ENCODE measurements at regions not wholly inside any gene's neighbourhood (a gene's known extent, or its start where the extent isn't known, plus 50 kb on each side); places are given as distances from the start of the nearest gene placed in this dataset.

DNA sequence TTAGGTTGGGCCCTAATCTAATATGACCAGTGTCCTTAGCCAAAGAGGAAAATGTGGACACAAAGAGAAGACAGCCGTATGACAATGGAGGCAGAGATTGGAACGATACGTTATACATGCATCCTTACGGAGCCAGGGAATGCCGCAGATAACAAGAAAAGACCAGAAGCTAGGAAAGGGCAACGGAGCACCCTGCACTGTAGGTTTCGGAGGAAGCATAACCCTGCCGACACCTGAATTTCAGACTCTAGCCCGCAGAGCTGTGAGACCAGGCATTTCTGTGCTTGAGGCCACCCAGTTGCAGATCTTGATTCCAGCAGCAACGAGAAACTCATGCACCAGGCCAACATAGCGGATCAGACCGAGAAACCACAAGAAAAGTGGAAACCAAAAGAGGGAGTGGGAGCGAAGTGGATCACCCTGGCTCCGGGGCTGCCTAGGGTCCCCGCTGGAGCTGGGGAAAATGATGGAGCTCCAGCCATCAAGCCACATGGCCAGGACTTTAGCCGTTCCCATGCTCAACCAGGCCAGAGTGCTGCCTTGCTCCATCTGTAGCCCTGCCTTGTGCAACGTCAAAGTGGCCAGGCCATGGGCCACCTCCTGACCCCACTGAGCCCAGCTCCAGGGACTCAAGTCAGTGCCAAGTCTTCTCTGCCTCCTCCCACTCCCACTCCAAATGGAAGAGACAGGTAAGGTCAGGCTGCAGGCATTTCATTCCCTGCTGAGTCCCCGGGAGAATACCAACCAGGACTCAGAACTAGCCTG is 51.7 kb upstream of the RPL38 start:
- TF ChIP-seq MYC (IDR thresholded peaks at IDR 0.05; ENCODE audit: low read depth, low read length) (no peak), POLR2A (IDR thresholded peaks at IDR 0.05; ENCODE audit: extremely low read depth, insufficient read length) (no peak)
- TF ChIP-seq, protein P1, sequence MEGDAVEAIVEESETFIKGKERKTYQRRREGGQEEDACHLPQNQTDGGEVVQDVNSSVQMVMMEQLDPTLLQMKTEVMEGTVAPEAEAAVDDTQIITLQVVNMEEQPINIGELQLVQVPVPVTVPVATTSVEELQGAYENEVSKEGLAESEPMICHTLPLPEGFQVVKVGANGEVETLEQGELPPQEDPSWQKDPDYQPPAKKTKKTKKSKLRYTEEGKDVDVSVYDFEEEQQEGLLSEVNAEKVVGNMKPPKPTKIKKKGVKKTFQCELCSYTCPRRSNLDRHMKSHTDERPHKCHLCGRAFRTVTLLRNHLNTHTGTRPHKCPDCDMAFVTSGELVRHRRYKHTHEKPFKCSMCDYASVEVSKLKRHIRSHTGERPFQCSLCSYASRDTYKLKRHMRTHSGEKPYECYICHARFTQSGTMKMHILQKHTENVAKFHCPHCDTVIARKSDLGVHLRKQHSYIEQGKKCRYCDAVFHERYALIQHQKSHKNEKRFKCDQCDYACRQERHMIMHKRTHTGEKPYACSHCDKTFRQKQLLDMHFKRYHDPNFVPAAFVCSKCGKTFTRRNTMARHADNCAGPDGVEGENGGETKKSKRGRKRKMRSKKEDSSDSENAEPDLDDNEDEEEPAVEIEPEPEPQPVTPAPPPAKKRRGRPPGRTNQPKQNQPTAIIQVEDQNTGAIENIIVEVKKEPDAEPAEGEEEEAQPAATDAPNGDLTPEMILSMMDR (IDR thresholded peaks at IDR 0.05; ENCODE audit: low read depth, low read length): no peak
- TF ChIP-seq, protein P2, sequence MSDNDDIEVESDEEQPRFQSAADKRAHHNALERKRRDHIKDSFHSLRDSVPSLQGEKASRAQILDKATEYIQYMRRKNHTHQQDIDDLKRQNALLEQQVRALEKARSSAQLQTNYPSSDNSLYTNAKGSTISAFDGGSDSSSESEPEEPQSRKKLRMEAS (IDR thresholded peaks at IDR 0.05; ENCODE audit: low read depth, low read length): no peak
- H3K4me3 ChIP-seq (ENCODE audit: low read depth, low read length): no peak overlapping the region
- no peak for DNase-seq (ENCODE audit: low read depth)

DNA sequence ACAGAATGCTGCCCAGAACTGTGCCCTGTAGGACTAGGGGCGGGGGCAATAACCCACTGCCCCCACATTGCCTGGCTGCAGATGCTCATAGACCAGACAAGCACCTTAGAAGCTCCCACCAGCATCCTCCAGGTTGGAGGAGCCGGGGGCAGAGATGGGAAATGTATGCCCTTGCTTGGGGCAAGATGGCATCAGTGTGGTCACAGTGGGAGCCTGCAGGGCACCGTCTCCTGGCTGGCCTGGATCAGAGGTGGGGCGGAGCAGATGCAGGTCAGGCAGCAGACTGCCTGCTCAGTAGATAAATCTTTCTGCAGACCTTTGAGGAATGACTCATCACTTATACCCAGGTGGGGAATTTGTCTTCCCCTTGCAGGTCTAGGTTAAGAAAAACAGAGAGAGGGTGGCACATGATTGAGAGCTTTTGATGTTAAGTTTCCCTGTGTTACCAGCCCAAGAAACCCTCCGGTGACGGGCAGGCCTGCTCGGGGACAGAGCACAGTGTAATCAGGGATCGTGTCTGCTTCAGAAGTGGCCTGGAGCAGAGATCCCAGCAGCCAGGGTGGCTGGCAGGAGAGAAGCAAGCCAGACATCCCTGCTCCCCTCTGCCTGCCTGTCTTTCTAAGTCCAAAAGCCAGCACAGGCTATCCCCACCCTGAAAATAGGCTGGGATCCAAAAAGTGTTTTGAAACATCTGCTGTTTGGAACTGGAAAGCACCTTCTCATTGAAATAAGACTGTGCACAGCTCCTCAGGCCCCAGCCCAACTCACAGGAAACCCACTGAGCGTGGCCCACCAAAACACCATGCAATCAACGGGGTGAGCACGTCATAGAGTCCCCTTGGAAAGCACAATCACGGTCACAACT is 50.7 kb upstream of the RPL38 start:
- DNase-seq (ENCODE audit: low read depth): no peak
- no peak overlapping the region for H3K4me3 ChIP-seq (ENCODE audit: low read depth, low read length)
- TF ChIP-seq, protein P2 (IDR thresholded peaks at IDR 0.05; ENCODE audit: low read depth, low read length): no peak
- TF ChIP-seq POLR2A (IDR thresholded peaks at IDR 0.05; ENCODE audit: extremely low read depth, insufficient read length) (no peak), MYC (IDR thresholded peaks at IDR 0.05; ENCODE audit: low read depth, low read length) (no peak)
- TF ChIP-seq, protein P1 (IDR thresholded peaks at IDR 0.05; ENCODE audit: low read depth, low read length): no peak

DNA sequence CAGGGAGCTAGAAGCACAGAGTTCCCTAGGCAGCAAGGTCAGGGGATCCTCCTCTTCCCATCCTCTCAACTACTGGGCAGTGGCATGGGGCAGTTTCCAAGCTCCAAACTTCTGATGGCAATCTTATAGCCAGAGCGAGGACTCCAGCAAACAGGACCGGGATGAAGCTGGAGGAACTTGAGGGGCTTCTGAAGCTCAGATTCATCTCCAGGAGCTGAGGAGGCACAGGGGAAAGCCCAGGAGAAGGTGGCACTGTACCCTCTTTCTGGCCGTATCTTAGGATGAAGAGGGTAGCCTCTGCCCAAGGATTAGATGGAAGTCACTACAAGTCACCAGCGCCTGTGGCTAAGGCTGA is 50.0 kb upstream of the RPL38 start:
- no peak overlapping the region for H3K4me3 ChIP-seq (ENCODE audit: low read depth, low read length)
- TF ChIP-seq, protein P2 (IDR thresholded peaks at IDR 0.05; ENCODE audit: low read depth, low read length): no peak
- TF ChIP-seq POLR2A (IDR thresholded peaks at IDR 0.05; ENCODE audit: extremely low read depth, insufficient read length) (no peak), MYC (IDR thresholded peaks at IDR 0.05; ENCODE audit: low read depth, low read length) (no peak)
- TF ChIP-seq, protein P1 (IDR thresholded peaks at IDR 0.05; ENCODE audit: low read depth, low read length): no peak
- DNase-seq (ENCODE audit: low read depth): no peak
